H9 (cell line): ENCODE measurements at regions not wholly inside any gene's neighbourhood (a gene's known extent, or its start where the extent isn't known, plus 50 kb on each side); places are given as distances from the start of the nearest gene placed in this dataset.

Experiments used
- DNase-seq: peaks from one replicate; pipeline ENCODE4 v3.0.0-alpha.2; 2017
- H2AFZ ChIP-seq: one replicate; pipeline ENCODE4 v1.6.1; 2013; ENCODE audit warnings: mild to moderate bottlenecking, low read length, control low read depth, moderate library complexity
- H2AK5ac ChIP-seq: 2 replicates; pipeline ENCODE4 v1.6.1; 2013; ENCODE audit warnings: low read length, control low read depth, mixed read lengths; ENCODE audit not compliant: insufficient read length
- H2BK120ac ChIP-seq: one replicate; pipeline ENCODE4 v1.6.1; 2013; ENCODE audit warnings: low read depth, mild to moderate bottlenecking, low read length, control low read depth, inconsistent platforms; ENCODE audit not compliant: poor library complexity, severe bottlenecking
- H2BK12ac ChIP-seq: 2 replicates; pipeline ENCODE4 v1.6.1; 2013; ENCODE audit warnings: low read length, control low read depth, mixed read lengths, low read depth; ENCODE audit not compliant: insufficient read length
- H2BK15ac ChIP-seq: 2 replicates; pipeline ENCODE4 v1.6.1; 2013; ENCODE audit warnings: low read depth, low read length, control low read depth
- H2BK20ac ChIP-seq: one replicate; pipeline ENCODE4 v1.6.1; 2013; ENCODE audit warnings: low read depth, mild to moderate bottlenecking, low read length, control low read depth, inconsistent platforms; ENCODE audit not compliant: poor library complexity, severe bottlenecking
- H2BK5ac ChIP-seq: 2 replicates; pipeline ENCODE4 v1.6.1; 2013; ENCODE audit warnings: low read length, control low read depth, mixed read lengths; ENCODE audit not compliant: insufficient read length
- H3K14ac ChIP-seq: 2 replicates; pipeline ENCODE4 v1.6.1; 2013; ENCODE audit warnings: low read length, control low read depth; ENCODE audit not compliant: insufficient read depth
- H3K18ac ChIP-seq: 2 replicates; pipeline ENCODE4 v1.6.1; 2013; ENCODE audit warnings: low read depth, mild to moderate bottlenecking, mixed read lengths, low read length, control low read depth; ENCODE audit not compliant: insufficient read length
- H3K23ac ChIP-seq: 2 replicates; pipeline ENCODE4 v1.6.1; 2013; ENCODE audit warnings: low read length, control low read depth, mixed read lengths, low read depth; ENCODE audit not compliant: insufficient read length
- H3K23me2 ChIP-seq: 2 replicates; pipeline ENCODE4 v1.6.1; 2013; ENCODE audit warnings: low read depth, mild to moderate bottlenecking, mixed read lengths, low read length, control low read depth; ENCODE audit not compliant: insufficient read length, poor library complexity, severe bottlenecking
- H3K27ac ChIP-seq: 2 replicates; pipeline ENCODE4 v1.5.1; 2013; ENCODE audit warnings: low read length, control low read depth, mixed read lengths, low read depth; ENCODE audit not compliant: insufficient read length
- H3K27me3 ChIP-seq: 2 replicates; pipeline ENCODE4 v1.6.1; 2013; ENCODE audit warnings: low read length, control low read depth, inconsistent platforms; ENCODE audit not compliant: insufficient read depth
- H3K4ac ChIP-seq: 2 replicates; pipeline ENCODE4 v1.6.1; 2013; ENCODE audit warnings: low read depth, mild to moderate bottlenecking, control low read depth, inconsistent platforms, low read length, moderate library complexity
- H3K4me1 ChIP-seq: 2 replicates; pipeline ENCODE4 v1.6.1; 2013; ENCODE audit warnings: low read length, control low read depth, inconsistent platforms; ENCODE audit not compliant: insufficient read depth
- H3K4me2 ChIP-seq: 2 replicates; pipeline ENCODE4 v1.6.1; 2013; ENCODE audit warnings: low read length, control low read depth, mixed read lengths; ENCODE audit not compliant: insufficient read length, insufficient read depth
- H3K56ac ChIP-seq: 2 replicates; pipeline ENCODE4 v1.6.1; 2013; ENCODE audit warnings: low read depth, mild to moderate bottlenecking, mixed read lengths, low read length, control low read depth; ENCODE audit not compliant: insufficient read length
- H3K79me1 ChIP-seq: 2 replicates; pipeline ENCODE4 v1.6.1; 2013; ENCODE audit warnings: low read depth, mild to moderate bottlenecking, moderate library complexity, low read length, control low read depth, inconsistent platforms; ENCODE audit not compliant: insufficient read depth, poor library complexity, severe bottlenecking
- H3K79me2 ChIP-seq: 2 replicates; pipeline ENCODE4 v1.6.1; 2013; ENCODE audit warnings: low read length, control low read depth, inconsistent platforms; ENCODE audit not compliant: insufficient read depth
- H3K9ac ChIP-seq: 2 replicates; pipeline ENCODE4 v1.6.1; 2013; ENCODE audit warnings: low read length, control low read depth, mixed read lengths; ENCODE audit not compliant: insufficient read length; ENCODE audit errors: extremely low read depth
- H3K9me3 ChIP-seq: one replicate; pipeline ENCODE4 v1.6.1; 2013; ENCODE audit warnings: low read depth, low read length, inconsistent platforms; ENCODE audit not compliant: control insufficient read depth
- H3T11ph ChIP-seq: one replicate; pipeline ENCODE4 v1.6.1; 2013; ENCODE audit warnings: mild to moderate bottlenecking, low read length, control low read depth, inconsistent platforms
- H4K20me1 ChIP-seq: one replicate; pipeline ENCODE4 v1.6.1; 2013; ENCODE audit not compliant: control insufficient read depth, insufficient read length, insufficient read depth
- H4K5ac ChIP-seq: 2 replicates; pipeline ENCODE4 v1.6.1; 2013; ENCODE audit warnings: low read depth, mild to moderate bottlenecking, mixed read lengths, low read length, control low read depth; ENCODE audit not compliant: insufficient read length
- H4K8ac ChIP-seq: replicated peaks from 2 replicates; pipeline ENCODE4 v1.6.1; 2013; ENCODE audit warnings: low read length, control low read depth, mixed read lengths, low read depth; ENCODE audit not compliant: insufficient read length
- H4K91ac ChIP-seq: 2 replicates; pipeline ENCODE4 v1.6.1; 2013; ENCODE audit warnings: low read depth, mild to moderate bottlenecking, moderate library complexity, mixed read lengths, low read length, control low read depth; ENCODE audit not compliant: insufficient read length
- H3K27ac Mint-ChIP-seq, 3 experiments: 2 replicates in 2 of 3; 3 replicates in 1 of 3; pipeline ENCODE4 v1.8.0; 2020 to 2021; ENCODE audit warnings: mixed read lengths in 3 of 3, mild to moderate bottlenecking in 1 of 3, moderate library complexity in 1 of 3
- H3K27me3 Mint-ChIP-seq: 2 replicates; pipeline ENCODE4 v1.8.0; 2021; ENCODE audit warnings: low read depth, mild to moderate bottlenecking, moderate library complexity, mixed read lengths
- H3K36me3 Mint-ChIP-seq, 3 experiments: 2 replicates in 2 of 3; 3 replicates in 1 of 3; pipeline ENCODE4 v1.8.0; 2020 to 2021; ENCODE audit warnings: low read depth in 3 of 3, mixed read lengths in 3 of 3; ENCODE audit not compliant: insufficient read depth in 1 of 3
- H3K4me1 Mint-ChIP-seq, 2 experiments: 2 replicates each; pipeline ENCODE4 v1.8.0; 2020; ENCODE audit warnings: mixed read lengths in 2 of 2
- H3K4me3 Mint-ChIP-seq, 2 experiments: 2 replicates in 1 of 2; 3 replicates in 1 of 2; pipeline ENCODE4 v1.8.0; 2020 to 2021; ENCODE audit warnings: mild to moderate bottlenecking in 2 of 2, mixed read lengths in 2 of 2, moderate library complexity in 1 of 2
- H3K9me3 Mint-ChIP-seq, 2 experiments: 2 replicates in 1 of 2; 3 replicates in 1 of 2; pipeline ENCODE4 v1.8.0; 2020; ENCODE audit warnings: mild to moderate bottlenecking in 2 of 2, mixed read lengths in 2 of 2, moderate library complexity in 1 of 2
- whole genome bisulfite sequencing: extraction: QIAGEN DNeasy Blood & Tissue Kit; methylation state at CpG from one replicate; pipeline ENCODE4 v1.1.7; 2013; ENCODE audit warnings: missing lambda C conversion rate, low lambda C conversion rate, mixed read lengths; ENCODE audit not compliant: insufficient read length; ENCODE audit errors: extremely low coverage; 5-methylcytosine and 5-hydroxymethylcytosine counted together
- TF ChIP-seq, protein P1 (sequence below): fragments of 200-600 bp; sonication (generic); conservative IDR thresholded peaks from 3 replicates; pipeline ENCODE4 v1.8.0; 2021; ENCODE audit warnings: antibody characterized with exemption, mild to moderate bottlenecking

DNA sequence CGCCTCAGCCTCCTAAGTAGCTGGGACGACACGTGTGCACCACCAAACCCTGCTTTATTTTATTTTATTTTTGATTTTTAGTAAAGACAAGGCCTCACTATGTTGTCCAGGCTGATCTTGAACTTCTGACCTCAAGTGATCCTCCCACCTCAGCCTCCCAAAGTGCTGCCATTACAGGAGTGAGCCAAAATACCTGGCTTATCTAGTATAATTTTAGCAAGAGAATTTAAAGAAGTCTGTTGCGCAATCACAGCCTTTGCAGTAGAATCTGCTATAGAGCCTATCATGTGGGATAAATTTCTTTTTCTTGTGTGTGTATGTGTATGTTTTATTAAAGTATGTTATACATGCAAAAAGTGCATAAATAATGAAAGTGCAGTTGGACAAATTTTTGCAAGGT lies 92.1 kb upstream of the ANKEF1 start:
- no peak overlapping the region for H3K27ac Mint-ChIP-seq
- Histone ChIP-seq H3K27ac (no peak overlapping the region), H3K23me2 (no peaks in the 10 kb centered on the region), H2AFZ (no peak overlapping the region), H3K4me2 (no peak overlapping the region), H3K14ac (no peak overlapping the region), H2BK5ac (no peak overlapping the region), H4K5ac (no peak overlapping the region), H3K27me3 (no peaks in the 10 kb centered on the region), H2AK5ac (no peak overlapping the region), H2BK12ac (no peak overlapping the region), H3K79me1 (no peaks in the 10 kb centered on the region), H4K20me1 (no peaks in the 10 kb centered on the region), H4K8ac (no peak overlapping the region), H3K79me2 (no peaks in the 10 kb centered on the region), H3K9me3 (no peaks in the 10 kb centered on the region), H3K4ac (no peak overlapping the region), H3K18ac (no peak overlapping the region), H2BK15ac (no peak overlapping the region), H2BK20ac (no peak overlapping the region), H3K56ac (no peak overlapping the region), H3K23ac (no peak overlapping the region), H4K91ac (no peak overlapping the region), H3T11ph (no peak overlapping the region), H3K9ac (no peak overlapping the region), H3K4me1 (no peaks in the 10 kb centered on the region; the same call in 1 of the 2 replicates), H2BK120ac (no peak overlapping the region)
- TF ChIP-seq, protein P1, sequence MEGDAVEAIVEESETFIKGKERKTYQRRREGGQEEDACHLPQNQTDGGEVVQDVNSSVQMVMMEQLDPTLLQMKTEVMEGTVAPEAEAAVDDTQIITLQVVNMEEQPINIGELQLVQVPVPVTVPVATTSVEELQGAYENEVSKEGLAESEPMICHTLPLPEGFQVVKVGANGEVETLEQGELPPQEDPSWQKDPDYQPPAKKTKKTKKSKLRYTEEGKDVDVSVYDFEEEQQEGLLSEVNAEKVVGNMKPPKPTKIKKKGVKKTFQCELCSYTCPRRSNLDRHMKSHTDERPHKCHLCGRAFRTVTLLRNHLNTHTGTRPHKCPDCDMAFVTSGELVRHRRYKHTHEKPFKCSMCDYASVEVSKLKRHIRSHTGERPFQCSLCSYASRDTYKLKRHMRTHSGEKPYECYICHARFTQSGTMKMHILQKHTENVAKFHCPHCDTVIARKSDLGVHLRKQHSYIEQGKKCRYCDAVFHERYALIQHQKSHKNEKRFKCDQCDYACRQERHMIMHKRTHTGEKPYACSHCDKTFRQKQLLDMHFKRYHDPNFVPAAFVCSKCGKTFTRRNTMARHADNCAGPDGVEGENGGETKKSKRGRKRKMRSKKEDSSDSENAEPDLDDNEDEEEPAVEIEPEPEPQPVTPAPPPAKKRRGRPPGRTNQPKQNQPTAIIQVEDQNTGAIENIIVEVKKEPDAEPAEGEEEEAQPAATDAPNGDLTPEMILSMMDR = no peak
- no peaks in the 10 kb centered on the region for H3K27me3 Mint-ChIP-seq
- DNase-seq = no peak
- no CpG with 5 or more reads among the region's 4 CpGs for WGBS
- H3K4me3 Mint-ChIP-seq = no peak overlapping the region
- H3K36me3 Mint-ChIP-seq = no peaks in the 10 kb centered on the region
- peaks cover 0 to 3% of the 10 kb centered on the region in 2 experiments; a peak in 2 of 4 replicates for H3K4me1 Mint-ChIP-seq
- no peaks in the 10 kb centered on the region for H3K9me3 Mint-ChIP-seq
